HFFc6 (cell line): ENCODE measurements at regions not wholly inside any gene's neighbourhood (a gene's known extent, or its start where the extent isn't known, plus 50 kb on each side); places are given as distances from the start of the nearest gene placed in this dataset.

Source experiments
- DNase-seq: peaks from one replicate; pipeline ENCODE4 v3.0.0-alpha.2; 2018
- H3K27ac Mint-ChIP-seq: 2 replicates; pipeline ENCODE4 v1.8.0; 2020; ENCODE audit warnings: mild to moderate bottlenecking, mixed read lengths
- H3K27me3 Mint-ChIP-seq: 2 replicates; pipeline ENCODE4 v1.8.0; 2021; ENCODE audit warnings: mild to moderate bottlenecking, moderate library complexity, mixed read lengths; ENCODE audit not compliant: insufficient read depth
- H3K36me3 Mint-ChIP-seq: 2 replicates; pipeline ENCODE4 v1.8.0; 2021; ENCODE audit warnings: low read depth, mixed read lengths
- H3K4me1 Mint-ChIP-seq: 2 replicates; pipeline ENCODE4 v1.8.0; 2020; ENCODE audit warnings: low read depth, mixed read lengths
- H3K4me3 Mint-ChIP-seq: 2 replicates; pipeline ENCODE4 v1.8.0; 2020; ENCODE audit warnings: mild to moderate bottlenecking, moderate library complexity, mixed read lengths
- H3K9me3 Mint-ChIP-seq: 2 replicates; pipeline ENCODE4 v1.8.0; 2020; ENCODE audit warnings: mild to moderate bottlenecking, mixed read lengths
- CTCF ChIP-seq: fragments of 200-600 bp; sonication (generic); IDR thresholded peaks from 2 replicates; pipeline ENCODE4 v1.5.0; 2021; ENCODE audit warnings: antibody characterized with exemption, mild to moderate bottlenecking

- Mint-ChIP-seq H3K27ac (no peak overlapping the region), H3K4me1 (no peaks in the 10 kb centered on the region), H3K27me3 (peaks cover 37% of the 10 kb centered on the region), H3K9me3 (peaks cover 4% of the 10 kb centered on the region; the same call in 1 of the 2 replicates), H3K4me3 (no peak overlapping the region), H3K36me3 (no peaks in the 10 kb centered on the region; the same call in 1 of the 2 replicates)
- DNase-seq: no peak
- no peak for TF ChIP-seq CTCF
Observed at GRCh38 chr2:64904413-64905329, 84.5 kb upstream of the SLC1A4 start.

DNA sequence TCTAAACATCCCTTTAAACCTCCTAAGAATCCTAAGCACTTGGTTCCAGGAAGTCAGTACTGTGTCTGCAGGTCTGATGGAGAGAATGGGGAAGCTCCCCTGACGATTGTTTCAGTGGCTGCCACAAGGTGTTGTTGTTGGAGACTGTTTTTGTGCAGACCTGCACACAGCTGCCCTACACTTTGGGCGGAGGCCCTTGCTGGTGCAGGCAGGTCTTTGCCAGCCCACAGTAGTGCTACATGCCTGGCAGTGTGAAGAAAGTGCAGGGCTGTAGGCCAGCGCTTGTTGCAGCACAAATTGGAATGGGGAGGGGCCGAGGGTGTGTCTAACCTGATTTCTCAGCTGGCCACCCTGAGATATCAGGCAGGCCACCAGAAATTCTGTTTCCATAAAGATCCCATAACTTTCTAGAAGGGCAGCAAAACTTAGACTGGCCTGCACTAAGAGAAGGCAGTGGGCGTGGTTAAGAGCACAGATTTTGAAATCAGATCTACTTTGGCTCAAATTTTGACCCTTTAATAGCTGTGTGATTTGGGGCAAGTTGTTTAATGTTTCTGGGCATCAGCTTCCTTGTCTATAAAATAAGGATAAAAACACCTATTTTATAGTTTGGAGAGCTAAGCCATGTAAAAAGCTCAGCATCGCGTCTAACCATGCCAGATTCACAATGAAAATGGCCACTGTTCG lies 83.7 kb upstream of the SLC1A4 start:
- no peaks in the 10 kb centered on the region; the same call in 1 of the 2 replicates for H3K36me3 Mint-ChIP-seq
- H3K4me3 Mint-ChIP-seq: no peak overlapping the region
- TF ChIP-seq CTCF: no peak
- peaks cover 4% of the 10 kb centered on the region; the same call in 1 of the 2 replicates for H3K9me3 Mint-ChIP-seq
- peaks cover 39% of the 10 kb centered on the region for H3K27me3 Mint-ChIP-seq
- no peaks in the 10 kb centered on the region for H3K4me1 Mint-ChIP-seq
- no peak for DNase-seq
- no peak overlapping the region for H3K27ac Mint-ChIP-seq

- Mint-ChIP-seq H3K27ac (no peak overlapping the region), H3K4me1 (no peaks in the 10 kb centered on the region), H3K36me3 (no peaks in the 10 kb centered on the region), H3K4me3 (no peak overlapping the region), H3K9me3 (no peaks in the 10 kb centered on the region), H3K27me3 (peaks cover 31% of the 10 kb centered on the region)
- DNase-seq: no peak
- TF ChIP-seq CTCF: no peak
Observed at GRCh38 chr2:64906853-64907536, 82.2 kb upstream of the SLC1A4 start.

- Mint-ChIP-seq H3K36me3 (no peaks in the 10 kb centered on the region), H3K27me3 (peaks cover 37% of the 10 kb centered on the region), H3K4me1 (no peaks in the 10 kb centered on the region), H3K4me3 (no peak overlapping the region), H3K27ac (no peak overlapping the region), H3K9me3 (no peaks in the 10 kb centered on the region)
- DNase-seq: no peak
- no peak for TF ChIP-seq CTCF
Observed at GRCh38 chr2:64908406-64908805, 80.8 kb upstream of the SLC1A4 start.

DNA sequence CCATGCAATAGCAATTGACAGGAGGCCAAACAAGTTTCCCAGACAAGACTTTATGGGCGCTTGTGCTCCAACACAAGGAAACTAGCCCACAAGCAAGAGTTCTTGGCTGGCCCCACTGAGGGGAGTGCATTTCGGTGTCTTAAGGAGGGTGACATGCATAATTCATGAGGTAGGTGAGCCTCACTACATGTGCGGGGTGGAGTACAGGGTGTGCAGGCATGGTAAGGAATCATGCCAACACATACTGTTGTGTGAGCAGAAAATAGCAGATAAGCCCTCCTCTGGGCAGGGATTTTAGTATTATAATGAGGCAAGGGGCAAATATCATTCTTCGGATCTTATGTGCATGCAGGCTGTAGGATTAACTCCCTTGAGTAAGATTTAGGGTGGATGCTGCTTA lies 78.7 kb upstream of the SLC1A4 start:
- no peaks in the 10 kb centered on the region for H3K9me3 Mint-ChIP-seq
- H3K4me1 Mint-ChIP-seq: no peaks in the 10 kb centered on the region
- no peaks in the 10 kb centered on the region for H3K36me3 Mint-ChIP-seq
- H3K27me3 Mint-ChIP-seq: peaks cover 36% of the 10 kb centered on the region
- no peak for TF ChIP-seq CTCF
- no peak for DNase-seq
- no peak overlapping the region for H3K4me3 Mint-ChIP-seq
- H3K27ac Mint-ChIP-seq: no peak overlapping the region
